Astrocyte (in vitro differentiated cells and primary cell): ENCODE measurements at regions not wholly inside any gene's neighbourhood (a gene's known extent, or its start where the extent isn't known, plus 50 kb on each side); places are given as distances from the start of the nearest gene placed in this dataset.

Experiments
- EZH2 ChIP-seq: IDR thresholded peaks from 2 replicates; pipeline ENCODE4 v1.6.1; 2012; ENCODE audit warnings: mild to moderate bottlenecking, low read length, inconsistent platforms; ENCODE audit not compliant: insufficient read depth
- TF ChIP-seq, protein P1 (sequence below): IDR thresholded peaks from 2 replicates; pipeline ENCODE4 v1.5.1; 2011; ENCODE audit warnings: low read depth, mild to moderate bottlenecking, inconsistent platforms, low read length, moderate library complexity; ENCODE audit not compliant: insufficient read depth

DNA sequence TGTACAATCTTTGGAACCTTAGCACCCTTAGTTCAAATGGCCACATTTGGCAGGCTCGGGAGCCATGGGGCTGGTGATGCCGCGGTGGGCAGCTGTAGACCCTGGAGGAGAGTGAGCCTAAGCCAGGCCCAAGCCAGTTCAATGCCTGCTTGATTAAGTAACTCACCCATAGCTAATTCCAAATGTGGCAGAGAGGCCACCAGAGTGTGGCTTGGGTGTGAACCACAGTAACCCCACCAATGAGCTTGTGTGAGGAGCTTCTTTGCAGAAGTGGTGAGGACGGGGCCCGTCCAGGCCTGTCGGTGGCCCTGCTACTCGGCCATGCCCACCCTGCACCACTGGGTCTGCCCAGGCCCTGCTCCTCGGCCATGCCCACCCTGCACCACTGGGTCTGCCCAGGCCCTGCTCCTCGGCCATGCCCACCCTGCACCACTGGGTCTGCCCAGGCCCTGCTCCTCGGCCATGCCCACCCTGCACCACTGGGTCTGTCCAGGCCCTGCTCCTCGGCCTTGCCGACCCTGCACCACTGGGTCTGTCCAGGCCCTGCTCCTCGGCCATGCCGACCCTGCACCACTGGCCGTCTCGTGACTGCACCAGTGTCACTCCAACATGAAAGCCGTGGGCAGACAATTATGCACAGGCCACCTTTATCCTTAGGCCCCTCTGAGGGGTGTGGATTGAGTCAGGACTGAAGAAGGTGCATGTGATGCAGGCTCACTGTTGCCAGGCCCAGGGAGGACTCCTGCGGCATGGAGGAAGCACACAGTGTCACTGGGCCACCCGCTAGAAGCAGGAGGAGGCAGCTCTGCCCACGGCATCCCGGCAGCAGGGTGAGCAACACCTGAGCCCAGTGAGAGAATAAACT lies 75.4 kb downstream of the MRPL36 start:
- TF ChIP-seq, protein P1, sequence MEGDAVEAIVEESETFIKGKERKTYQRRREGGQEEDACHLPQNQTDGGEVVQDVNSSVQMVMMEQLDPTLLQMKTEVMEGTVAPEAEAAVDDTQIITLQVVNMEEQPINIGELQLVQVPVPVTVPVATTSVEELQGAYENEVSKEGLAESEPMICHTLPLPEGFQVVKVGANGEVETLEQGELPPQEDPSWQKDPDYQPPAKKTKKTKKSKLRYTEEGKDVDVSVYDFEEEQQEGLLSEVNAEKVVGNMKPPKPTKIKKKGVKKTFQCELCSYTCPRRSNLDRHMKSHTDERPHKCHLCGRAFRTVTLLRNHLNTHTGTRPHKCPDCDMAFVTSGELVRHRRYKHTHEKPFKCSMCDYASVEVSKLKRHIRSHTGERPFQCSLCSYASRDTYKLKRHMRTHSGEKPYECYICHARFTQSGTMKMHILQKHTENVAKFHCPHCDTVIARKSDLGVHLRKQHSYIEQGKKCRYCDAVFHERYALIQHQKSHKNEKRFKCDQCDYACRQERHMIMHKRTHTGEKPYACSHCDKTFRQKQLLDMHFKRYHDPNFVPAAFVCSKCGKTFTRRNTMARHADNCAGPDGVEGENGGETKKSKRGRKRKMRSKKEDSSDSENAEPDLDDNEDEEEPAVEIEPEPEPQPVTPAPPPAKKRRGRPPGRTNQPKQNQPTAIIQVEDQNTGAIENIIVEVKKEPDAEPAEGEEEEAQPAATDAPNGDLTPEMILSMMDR: no peak
- no peak for TF ChIP-seq EZH2
